ENCODE measurements at regions not wholly inside any gene's neighbourhood (a gene's known extent, or its start where the extent isn't known, plus 50 kb on each side); places are given as distances from the start of the nearest gene placed in this dataset.

DNA sequence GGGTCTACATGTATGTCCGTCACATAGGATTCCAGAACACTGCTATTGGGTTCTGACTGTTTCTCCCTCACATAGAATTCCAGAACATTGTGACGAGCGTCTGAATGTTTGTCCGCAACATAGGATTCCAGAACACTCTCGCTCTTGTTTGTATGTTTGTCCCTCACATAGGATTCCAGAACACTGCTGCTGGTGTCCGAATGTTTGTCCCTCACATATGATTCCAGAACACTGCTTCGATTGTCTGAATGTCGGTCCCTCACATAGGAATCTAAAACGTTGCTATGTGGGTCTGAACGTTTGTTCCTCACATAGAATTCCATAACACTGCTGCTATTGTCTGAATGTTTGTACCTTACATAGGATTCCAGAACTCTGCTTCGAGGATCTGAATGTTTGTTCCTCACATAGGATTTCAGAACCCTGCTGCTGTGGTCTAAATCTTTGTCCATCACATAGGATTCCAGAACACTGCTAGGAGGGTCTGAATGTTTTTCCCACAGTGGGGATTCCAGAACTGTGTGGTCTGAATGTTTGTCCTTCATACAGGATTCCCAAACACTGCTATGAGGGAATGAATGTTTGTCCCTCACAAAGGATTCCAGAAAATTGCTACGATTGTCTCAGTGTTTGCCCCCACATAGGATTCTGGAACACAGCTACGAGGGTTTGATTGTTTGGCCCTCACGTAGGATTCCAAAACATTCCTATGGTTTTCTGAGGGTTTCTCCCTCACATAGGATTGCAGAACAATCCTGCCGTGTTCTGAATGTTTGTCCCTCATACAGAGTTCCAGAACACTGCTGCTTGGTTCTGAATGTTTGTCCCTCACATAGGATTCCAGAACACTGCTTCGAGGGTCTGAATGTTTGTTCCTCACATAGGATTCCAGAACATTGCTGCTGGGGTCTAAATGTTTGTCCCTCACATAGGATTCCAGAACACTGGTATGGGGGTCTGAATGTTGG is 220.5 kb downstream of the FOXD4L6 start:
- TF ChIP-seq, protein P1, sequence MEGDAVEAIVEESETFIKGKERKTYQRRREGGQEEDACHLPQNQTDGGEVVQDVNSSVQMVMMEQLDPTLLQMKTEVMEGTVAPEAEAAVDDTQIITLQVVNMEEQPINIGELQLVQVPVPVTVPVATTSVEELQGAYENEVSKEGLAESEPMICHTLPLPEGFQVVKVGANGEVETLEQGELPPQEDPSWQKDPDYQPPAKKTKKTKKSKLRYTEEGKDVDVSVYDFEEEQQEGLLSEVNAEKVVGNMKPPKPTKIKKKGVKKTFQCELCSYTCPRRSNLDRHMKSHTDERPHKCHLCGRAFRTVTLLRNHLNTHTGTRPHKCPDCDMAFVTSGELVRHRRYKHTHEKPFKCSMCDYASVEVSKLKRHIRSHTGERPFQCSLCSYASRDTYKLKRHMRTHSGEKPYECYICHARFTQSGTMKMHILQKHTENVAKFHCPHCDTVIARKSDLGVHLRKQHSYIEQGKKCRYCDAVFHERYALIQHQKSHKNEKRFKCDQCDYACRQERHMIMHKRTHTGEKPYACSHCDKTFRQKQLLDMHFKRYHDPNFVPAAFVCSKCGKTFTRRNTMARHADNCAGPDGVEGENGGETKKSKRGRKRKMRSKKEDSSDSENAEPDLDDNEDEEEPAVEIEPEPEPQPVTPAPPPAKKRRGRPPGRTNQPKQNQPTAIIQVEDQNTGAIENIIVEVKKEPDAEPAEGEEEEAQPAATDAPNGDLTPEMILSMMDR (IDR thresholded peaks at IDR 0.05): no peak
- TF ChIP-seq ZFX (IDR thresholded peaks at IDR 0.05; ENCODE audit: borderline replicate concordance): no peak

Data from 22Rv1 (cell line).